Sigmoid colon (tissue), 6 donors: ENCODE measurements at regions not wholly inside any gene's neighbourhood (a gene's known extent, or its start where the extent isn't known, plus 50 kb on each side); places are given as distances from the start of the nearest gene placed in this dataset.

ENCODE experiments used
- DNase-seq: peaks from one replicate; pipeline ENCODE4 v3.0.0-alpha.2; 2019
- H3K27ac ChIP-seq, 4 donors: fragments of 200-600 bp; sonication (generic); one replicate each; pipeline ENCODE4 v1.5.1; 2016 to 2019; ENCODE audit warnings: mild to moderate bottlenecking in 1 of 4
- H3K27me3 ChIP-seq, 3 donors: fragments of 200-600 bp; sonication (generic); one replicate each; pipeline ENCODE4 v1.5.1; 2019; ENCODE audit warnings: mild to moderate bottlenecking in 1 of 3
- H3K36me3 ChIP-seq, 4 donors: fragments of 200-600 bp; sonication (generic); one replicate each; pipeline ENCODE4 v1.5.1; 2016 to 2019
- H3K4me1 ChIP-seq, 4 donors: fragments of 200-600 bp; sonication (generic); one replicate each; pipeline ENCODE4 v1.5.1; 2017 to 2019
- H3K4me3 ChIP-seq, 4 donors: fragments of 200-600 bp; sonication (generic); one replicate each; pipeline ENCODE4 v1.5.1; 2017 to 2019; ENCODE audit warnings: mild to moderate bottlenecking in 2 of 4, moderate library complexity in 1 of 4
- H3K9me3 ChIP-seq, 4 donors: fragments of 200-600 bp in 3 of 4; sonication (generic) in 3 of 4; one replicate each; pipeline versions ENCODE4 v1.5.1 to v1.6.1; 2013 to 2019
- EP300 ChIP-seq, 4 donors: sonication (generic); formaldehyde crosslinking; IDR thresholded peaks; one replicate each; pipeline ENCODE4 v1.6.1; 2017; ENCODE audit warnings: antibody characterized with exemption in 4 of 4
- POLR2A ChIP-seq, 2 donors: fragments of 450-650 bp; IDR thresholded peaks; one replicate each; pipeline ENCODE4 v1.6.1; 2016; ENCODE audit warnings: antibody characterized with exemption in 2 of 2, mild to moderate bottlenecking in 2 of 2, moderate library complexity in 2 of 2
- POLR2AphosphoS5 ChIP-seq, 4 donors: sonication (generic); formaldehyde crosslinking; IDR thresholded peaks; one replicate each; pipeline ENCODE4 v1.6.1; 2017; ENCODE audit warnings: antibody characterized with exemption in 4 of 4
- WGBS, 2 donors: extraction: QIAGEN DNeasy Blood & Tissue Kit; methylation state at CpG; one replicate each; pipeline ENCODE4 v1.1.7; 2013; 5-methylcytosine and 5-hydroxymethylcytosine counted together
- intact Hi-C: fragments of 100-400 bp; cut with DNase I; formaldehyde crosslinking; loops from one replicate; pipeline ENCODE4 v1.15.1; 2023
- TF ChIP-seq, protein P1 (sequence below), 4 experiments: fragments of 450-650 bp in 3 of 4; fragments of 200-600 bp in 1 of 4; IDR thresholded peaks; one replicate each; pipeline ENCODE4 v1.5.1; 2016 to 2019; ENCODE audit warnings: antibody characterized with exemption in 4 of 4, mild to moderate bottlenecking in 3 of 4, moderate library complexity in 2 of 4
- donor health status: healthy with polysubstance abuse.
- donor health status: healthy.

DNA sequence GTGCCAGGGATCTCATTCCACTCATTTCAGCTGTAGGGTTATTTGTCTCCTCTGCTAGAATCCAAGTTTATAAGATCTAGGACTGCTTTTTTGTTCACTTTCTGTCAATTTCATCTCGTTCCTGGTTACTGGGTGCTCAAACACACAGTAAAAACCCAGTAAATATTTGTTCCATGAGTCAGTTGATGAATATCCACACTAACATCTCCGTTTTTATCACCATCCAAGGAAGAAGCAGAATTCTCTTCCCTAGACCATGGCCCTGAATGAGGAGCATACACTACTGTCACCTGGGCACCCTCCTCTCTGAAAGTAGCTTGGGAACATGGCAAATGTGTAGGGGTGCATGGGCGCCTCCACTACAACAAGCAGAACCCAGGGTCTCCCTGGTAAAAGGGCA is 390.8 kb downstream of the FOXO1 start:
- Histone ChIP-seq H3K4me1 (peaks cover 0 to 34% (median 26%) of the 10 kb centered on the region in 4 donors), H3K27me3 (no peaks in the 10 kb centered on the region), H3K36me3 (no peaks in the 10 kb centered on the region), H3K27ac (no peak overlapping the region), H3K9me3 (no peaks in the 10 kb centered on the region), H3K4me3 (no peak overlapping the region)
- TF ChIP-seq, protein P1, sequence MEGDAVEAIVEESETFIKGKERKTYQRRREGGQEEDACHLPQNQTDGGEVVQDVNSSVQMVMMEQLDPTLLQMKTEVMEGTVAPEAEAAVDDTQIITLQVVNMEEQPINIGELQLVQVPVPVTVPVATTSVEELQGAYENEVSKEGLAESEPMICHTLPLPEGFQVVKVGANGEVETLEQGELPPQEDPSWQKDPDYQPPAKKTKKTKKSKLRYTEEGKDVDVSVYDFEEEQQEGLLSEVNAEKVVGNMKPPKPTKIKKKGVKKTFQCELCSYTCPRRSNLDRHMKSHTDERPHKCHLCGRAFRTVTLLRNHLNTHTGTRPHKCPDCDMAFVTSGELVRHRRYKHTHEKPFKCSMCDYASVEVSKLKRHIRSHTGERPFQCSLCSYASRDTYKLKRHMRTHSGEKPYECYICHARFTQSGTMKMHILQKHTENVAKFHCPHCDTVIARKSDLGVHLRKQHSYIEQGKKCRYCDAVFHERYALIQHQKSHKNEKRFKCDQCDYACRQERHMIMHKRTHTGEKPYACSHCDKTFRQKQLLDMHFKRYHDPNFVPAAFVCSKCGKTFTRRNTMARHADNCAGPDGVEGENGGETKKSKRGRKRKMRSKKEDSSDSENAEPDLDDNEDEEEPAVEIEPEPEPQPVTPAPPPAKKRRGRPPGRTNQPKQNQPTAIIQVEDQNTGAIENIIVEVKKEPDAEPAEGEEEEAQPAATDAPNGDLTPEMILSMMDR (IDR thresholded peaks at IDR 0.05): no peak
- TF ChIP-seq EP300 (IDR thresholded peaks at IDR 0.05) (no peak), POLR2AphosphoS5 (IDR thresholded peaks at IDR 0.05) (no peak), POLR2A (IDR thresholded peaks at IDR 0.05) (no peak)
- 70 to 80% methylated on average over 3 of the region's 3 CpGs for WGBS, 2 donors
- intact Hi-C loops: no loop called here
- DNase-seq: no peak

DNA sequence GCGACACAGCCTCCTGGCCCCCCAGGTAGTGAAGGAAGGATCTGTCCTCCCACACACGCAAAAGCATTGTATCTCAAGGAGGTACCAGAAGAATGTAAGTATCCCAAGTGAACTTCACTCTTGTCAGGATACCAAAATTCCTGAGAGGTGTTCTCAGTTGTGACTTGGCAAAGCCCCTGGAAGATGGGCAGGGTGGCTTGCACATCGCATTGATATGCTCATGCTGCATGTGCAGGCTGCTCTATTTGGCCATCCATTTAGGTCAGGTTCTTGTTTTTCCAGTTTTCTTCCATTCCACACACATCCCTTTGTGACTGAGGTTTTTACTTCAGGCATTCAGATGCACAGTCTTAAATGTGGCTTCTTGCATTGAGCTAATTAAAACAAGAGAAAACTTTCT is 382.8 kb downstream of the FOXO1 start:
- Histone ChIP-seq H3K4me3 (no peak overlapping the region), H3K27me3 (no peaks in the 10 kb centered on the region), H3K27ac (no peak overlapping the region), H3K9me3 (no peaks in the 10 kb centered on the region), H3K4me1 (no peaks in the 10 kb centered on the region), H3K36me3 (no peaks in the 10 kb centered on the region)
- DNase-seq: no peak
- TF ChIP-seq, protein P1 (IDR thresholded peaks at IDR 0.05): no peak
- TF ChIP-seq POLR2A (IDR thresholded peaks at IDR 0.05) (no peak), EP300 (IDR thresholded peaks at IDR 0.05) (no peak), POLR2AphosphoS5 (IDR thresholded peaks at IDR 0.05) (no peak)
- intact Hi-C loops: no loop called here
- WGBS, 2 donors: 79 to 92% methylated on average over 3 of the region's 3 CpGs

DNA sequence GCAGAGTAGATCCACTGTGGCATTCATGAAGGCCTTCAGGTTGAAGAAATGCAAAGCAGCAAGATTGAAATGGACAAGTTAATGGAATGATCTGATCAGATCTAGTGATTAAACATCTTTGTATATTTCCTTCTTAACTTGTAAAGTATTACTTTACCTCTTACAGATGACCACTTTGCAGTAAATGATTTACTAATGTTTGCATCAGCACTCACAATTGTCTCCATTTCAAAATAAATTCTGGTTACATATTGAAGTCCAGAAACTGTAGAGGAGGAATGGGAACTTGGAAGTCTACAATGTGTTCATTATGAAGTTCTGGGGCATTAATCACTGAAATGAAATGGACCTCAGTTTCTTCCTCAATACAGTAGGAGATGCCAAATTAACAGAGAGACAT is 380.8 kb downstream of the FOXO1 start:
- TF ChIP-seq EP300 (IDR thresholded peaks at IDR 0.05): no peak
- Histone ChIP-seq H3K36me3 (no peaks in the 10 kb centered on the region), H3K27me3 (no peaks in the 10 kb centered on the region), H3K4me1 (no peaks in the 10 kb centered on the region), H3K4me3 (no peak overlapping the region), H3K27ac (no peak overlapping the region), H3K9me3 (no peaks in the 10 kb centered on the region)
- intact Hi-C loops: no loop called here
- DNase-seq: no peak

DNA sequence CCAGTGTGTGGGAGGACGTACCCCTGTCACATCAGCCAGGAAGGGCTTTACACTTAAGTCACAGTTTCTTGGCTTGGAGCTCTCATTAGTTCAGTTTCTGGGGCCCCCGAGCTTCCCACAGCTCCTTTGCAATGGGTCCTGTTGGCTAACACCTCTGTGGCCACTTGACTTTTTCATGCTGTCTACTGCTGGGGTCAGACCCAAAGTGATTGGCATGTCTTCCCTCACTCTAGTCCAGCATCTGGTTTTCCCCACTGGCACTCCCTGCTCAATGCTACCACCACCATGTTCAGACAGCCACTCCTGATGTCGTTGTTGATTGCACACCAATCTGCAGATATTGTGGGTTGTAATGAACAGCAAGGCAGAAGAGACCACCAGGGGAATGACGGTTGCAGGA is 379.0 kb downstream of the FOXO1 start:
- 91 to 92% methylated on average over 4 of the region's 4 CpGs for WGBS, 2 donors
- TF ChIP-seq EP300 (IDR thresholded peaks at IDR 0.05): no peak
- no peak for TF ChIP-seq POLR2AphosphoS5 (IDR thresholded peaks at IDR 0.05)
- TF ChIP-seq, protein P1 (IDR thresholded peaks at IDR 0.05): no peak
- no peak for TF ChIP-seq POLR2A (IDR thresholded peaks at IDR 0.05)
- Histone ChIP-seq H3K4me3 (no peak overlapping the region), H3K36me3 (no peaks in the 10 kb centered on the region), H3K27ac (no peak overlapping the region), H3K4me1 (no peaks in the 10 kb centered on the region), H3K9me3 (no peaks in the 10 kb centered on the region), H3K27me3 (no peaks in the 10 kb centered on the region)
- DNase-seq: no peak
- intact Hi-C loops: no loop called here

DNA sequence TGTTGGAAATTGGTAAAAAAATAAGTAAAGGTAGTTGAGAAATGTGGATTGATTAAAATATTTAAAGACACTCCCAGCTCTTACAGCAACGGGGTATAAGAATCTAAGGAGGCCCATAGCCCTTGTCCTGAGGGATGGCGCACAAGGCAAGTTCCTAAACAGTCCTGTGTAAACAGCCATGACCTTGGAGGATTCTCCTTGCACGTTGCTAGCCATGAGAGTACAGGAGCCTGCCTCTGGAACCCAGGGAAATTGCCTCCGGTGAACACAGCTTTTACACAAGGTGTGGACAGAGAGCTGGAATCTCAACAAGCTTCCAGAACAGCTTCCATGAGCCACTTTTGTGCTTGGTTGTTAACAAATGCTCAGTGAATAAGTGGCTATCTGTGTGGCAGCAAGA is 378.2 kb downstream of the FOXO1 start:
- DNase-seq: no peak
- H3K27ac ChIP-seq: no peak overlapping the region
- H3K4me1 ChIP-seq: no peaks in the 10 kb centered on the region
- 43 to 61% methylated on average over 4 of the region's 4 CpGs for WGBS, 2 donors
- H3K36me3 ChIP-seq: no peaks in the 10 kb centered on the region
- no peak overlapping the region for H3K4me3 ChIP-seq
- TF ChIP-seq EP300 (IDR thresholded peaks at IDR 0.05) (no peak), POLR2A (IDR thresholded peaks at IDR 0.05) (no peak), POLR2AphosphoS5 (IDR thresholded peaks at IDR 0.05) (no peak)
- TF ChIP-seq, protein P1 (IDR thresholded peaks at IDR 0.05): no peak
- intact Hi-C loops: no loop called here
- H3K27me3 ChIP-seq: no peaks in the 10 kb centered on the region
- H3K9me3 ChIP-seq: no peaks in the 10 kb centered on the region
